Rectal smooth muscle tissue (tissue), 1 donor: ENCODE measurements at regions not wholly inside any gene's neighbourhood (a gene's known extent, or its start where the extent isn't known, plus 50 kb on each side); places are given as distances from the start of the nearest gene placed in this dataset.
A peak's percentile ranks its signal among the peaks of the same experiment; 100 is the strongest.

Source experiments
- H3K27ac ChIP-seq: one replicate; pipeline ENCODE4 v1.7.0; 2013; ENCODE audit warnings: low read depth, low read length, inconsistent platforms
- H3K27me3 ChIP-seq: one replicate; pipeline ENCODE4 v1.7.0; 2013; ENCODE audit warnings: low read length; ENCODE audit not compliant: control insufficient read depth, insufficient read depth
- H3K36me3 ChIP-seq: one replicate; pipeline ENCODE4 v1.7.0; 2013; ENCODE audit warnings: low read length; ENCODE audit not compliant: control insufficient read depth, insufficient read depth
- H3K4me1 ChIP-seq: one replicate; pipeline ENCODE4 v1.7.0; 2013; ENCODE audit warnings: low read length; ENCODE audit not compliant: control insufficient read depth, insufficient read depth
- H3K4me3 ChIP-seq: one replicate; pipeline ENCODE4 v1.7.0; 2013; ENCODE audit warnings: low read length
- H3K9ac ChIP-seq: one replicate; pipeline ENCODE4 v1.7.0; 2013; ENCODE audit warnings: low read length

DNA sequence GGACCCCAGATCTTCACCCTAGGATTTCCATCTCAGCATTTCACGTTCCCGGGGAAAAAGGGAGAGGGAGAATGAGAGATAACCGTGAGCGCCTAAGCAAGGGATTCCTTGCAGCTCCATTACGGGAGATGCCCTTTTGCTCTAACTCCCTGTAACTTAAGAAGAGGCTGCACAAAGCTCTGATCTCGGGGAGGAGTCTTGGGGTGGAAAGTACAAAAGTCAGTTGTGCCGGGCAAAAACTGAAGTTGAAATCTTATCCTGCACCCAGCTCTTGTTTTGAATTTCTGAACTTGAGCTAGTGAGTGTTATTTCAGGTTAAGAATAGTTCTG is 256.4 kb upstream of the SOX21 start:
- Histone ChIP-seq H3K27ac (no peak overlapping the region), H3K9ac (no peak overlapping the region), H3K4me3 (no peak overlapping the region), H3K27me3 (peaks cover 5% of the 10 kb centered on the region), H3K36me3 (no peaks in the 10 kb centered on the region), H3K4me1 (no peaks in the 10 kb centered on the region)

DNA sequence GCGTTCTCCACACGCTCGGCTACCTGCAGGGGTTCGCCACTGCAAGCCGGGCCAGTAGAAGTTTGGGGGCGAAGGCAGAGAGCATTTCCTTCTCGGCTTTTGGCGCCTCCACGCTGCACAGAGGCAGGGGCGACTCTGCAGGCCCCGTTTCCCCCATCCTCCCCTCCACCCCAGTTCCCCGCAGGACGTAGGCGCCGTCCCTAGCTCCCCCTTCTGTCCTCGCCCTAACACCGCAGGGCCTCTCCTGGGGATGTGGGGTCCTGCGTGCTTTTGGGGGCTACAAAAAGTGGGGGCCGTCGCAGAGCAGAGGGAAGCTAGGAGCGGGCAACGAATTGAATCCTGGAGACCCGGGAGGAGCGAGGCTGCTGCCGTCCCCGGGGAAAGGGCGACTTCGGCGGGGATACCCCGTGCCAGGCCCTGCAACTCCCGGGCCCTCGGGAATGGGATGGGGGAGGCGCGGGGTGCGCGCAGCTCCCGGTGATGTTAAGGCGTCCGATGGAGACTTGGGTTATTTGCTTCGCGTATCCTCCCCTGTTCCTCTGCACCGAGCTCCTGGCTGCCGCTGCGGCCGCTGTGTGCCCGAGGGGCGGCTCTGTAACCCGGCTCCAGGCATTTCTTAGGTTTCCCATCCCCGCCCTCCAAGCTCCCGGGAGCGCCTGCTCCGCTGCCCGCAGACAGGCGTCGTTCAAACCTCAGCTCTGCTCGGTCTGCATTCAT is 255.9 kb upstream of the SOX21 start:
- Histone ChIP-seq H3K4me1 (no peaks in the 10 kb centered on the region), H3K9ac (no peak overlapping the region), H3K4me3 (peak overlapping the region; percentile 15), H3K36me3 (no peaks in the 10 kb centered on the region), H3K27ac (no peak overlapping the region), H3K27me3 (peaks cover 5% of the 10 kb centered on the region)

DNA sequence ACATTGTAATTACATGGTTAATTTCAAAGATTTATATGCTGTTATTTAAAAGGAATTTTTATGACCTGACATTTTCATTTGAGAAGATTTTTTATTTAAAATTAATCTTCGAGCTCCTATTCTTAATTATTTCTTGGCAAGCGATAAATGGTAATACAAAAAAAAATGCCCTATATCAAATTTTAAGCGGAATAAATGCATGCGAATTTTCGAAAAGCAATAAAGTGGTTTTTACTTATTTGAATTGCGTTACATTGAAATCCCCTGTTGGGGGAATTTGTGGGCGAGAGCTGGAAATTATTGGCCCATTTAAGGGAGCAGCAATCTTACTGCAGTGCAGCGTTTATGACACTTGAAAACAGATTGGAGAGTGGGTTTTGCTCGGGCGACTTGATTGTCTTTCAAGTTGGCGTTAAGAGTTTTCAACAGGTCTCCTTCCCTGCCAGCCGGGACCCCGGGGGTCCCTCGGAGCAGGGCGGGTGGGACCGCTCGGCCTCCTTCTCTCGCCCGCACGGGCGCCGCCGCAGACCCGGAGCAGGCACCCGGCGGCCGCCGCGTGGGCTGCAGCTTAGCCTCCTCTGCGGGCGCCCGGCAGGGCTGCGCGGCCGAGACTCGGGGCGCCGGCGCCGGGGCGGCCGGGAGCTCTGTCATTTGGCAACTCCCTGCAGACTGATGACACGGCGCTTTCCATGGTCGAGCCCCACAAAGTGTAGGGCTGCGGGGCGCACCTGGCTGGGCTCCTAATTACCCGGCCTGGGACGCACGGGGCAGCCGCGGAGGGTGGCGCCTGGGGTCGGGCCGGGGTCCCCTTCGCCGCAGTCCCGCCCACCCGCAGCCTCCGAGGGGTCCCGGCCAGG is 255.1 kb upstream of the SOX21 start:
- no peaks in the 10 kb centered on the region for H3K4me1 ChIP-seq
- H3K27ac ChIP-seq = no peak overlapping the region
- H3K36me3 ChIP-seq = no peaks in the 10 kb centered on the region
- peak overlapping the region; percentile 7 for H3K4me3 ChIP-seq
- no peak overlapping the region for H3K9ac ChIP-seq
- peaks cover 5% of the 10 kb centered on the region for H3K27me3 ChIP-seq

DNA sequence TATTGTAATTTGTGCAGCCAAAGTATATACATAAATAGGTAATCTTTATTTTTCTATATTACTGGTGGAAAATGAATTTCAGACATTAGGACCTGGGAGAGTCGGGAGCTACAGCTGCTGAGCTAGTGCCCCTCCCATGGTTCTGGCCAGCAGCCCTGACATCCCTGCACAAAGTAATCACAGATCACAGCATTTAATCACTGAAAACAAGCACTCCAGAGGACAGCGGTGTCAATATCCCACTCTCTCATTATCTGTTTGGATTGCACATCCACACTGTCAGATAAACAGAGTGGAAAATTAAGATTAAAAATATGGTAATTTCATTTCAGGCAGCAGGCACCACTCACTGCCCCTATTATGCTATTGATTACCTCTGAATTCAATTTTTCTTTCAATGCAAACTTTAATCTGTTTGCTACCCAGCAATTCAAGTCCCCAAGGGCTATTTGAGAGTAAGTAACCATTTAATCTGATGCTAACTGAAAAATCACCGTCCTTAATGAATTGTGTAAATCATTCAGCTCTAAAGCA is 254.1 kb upstream of the SOX21 start:
- Histone ChIP-seq H3K4me1 (no peaks in the 10 kb centered on the region), H3K27me3 (peaks cover 5% of the 10 kb centered on the region), H3K27ac (no peak overlapping the region), H3K36me3 (no peaks in the 10 kb centered on the region), H3K4me3 (no peak overlapping the region), H3K9ac (no peak overlapping the region)

DNA sequence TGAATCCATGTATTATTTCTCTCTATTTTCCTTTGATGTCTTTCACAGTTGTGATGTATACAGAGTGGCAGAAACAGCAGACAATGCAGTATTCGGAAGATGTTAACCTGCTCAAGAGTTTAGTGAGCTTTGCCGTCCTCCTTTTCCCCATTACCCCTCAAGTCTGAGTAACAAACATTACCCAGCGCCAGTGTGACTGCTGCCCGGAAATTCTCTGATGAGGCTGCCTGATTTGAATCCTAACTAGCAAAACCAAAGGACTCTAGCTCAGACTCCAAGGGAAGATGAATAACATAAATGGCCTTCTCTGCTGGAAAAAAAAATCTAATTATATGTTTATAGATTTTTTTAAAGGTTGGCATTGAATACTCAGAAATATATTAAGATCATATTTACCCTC is 247.3 kb upstream of the SOX21 start:
- H3K27ac ChIP-seq = no peak overlapping the region
- H3K4me3 ChIP-seq = no peak overlapping the region

DNA sequence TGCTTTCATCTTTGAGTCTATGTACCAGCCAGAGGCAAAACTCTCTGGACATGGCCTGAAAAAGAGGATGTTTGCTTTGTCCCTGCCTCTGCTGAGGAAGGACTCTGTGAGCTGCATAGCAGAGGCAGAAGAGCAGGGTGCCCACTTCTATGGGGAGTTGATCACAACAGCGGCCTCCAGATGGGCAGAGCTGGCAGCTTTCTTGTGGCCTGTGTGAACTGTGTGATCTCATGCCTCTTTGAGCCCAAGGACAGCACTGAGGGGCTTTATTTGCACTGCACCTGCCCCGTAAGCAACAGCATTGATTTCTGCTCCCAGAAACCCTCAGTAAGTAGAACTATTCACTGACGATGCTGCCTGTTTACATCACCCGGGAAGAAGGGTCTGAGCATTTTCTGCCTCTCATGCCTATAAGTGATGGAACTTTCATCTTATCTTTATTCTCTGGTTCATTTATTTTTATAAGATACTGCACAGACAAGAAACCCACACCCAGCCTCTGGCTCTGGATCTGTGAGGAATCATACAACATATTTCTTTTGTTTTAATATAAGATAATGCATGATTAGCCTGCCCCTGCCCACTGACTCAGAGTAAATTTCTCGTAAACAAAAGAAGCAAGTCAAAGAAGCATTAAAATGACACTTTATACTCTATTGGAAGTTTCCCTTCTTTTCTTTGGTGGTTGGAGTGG is 244.2 kb upstream of the SOX21 start:
- H3K9ac ChIP-seq = no peak overlapping the region
- H3K27me3 ChIP-seq = no peaks in the 10 kb centered on the region
- H3K4me3 ChIP-seq = no peak overlapping the region
- no peaks in the 10 kb centered on the region for H3K36me3 ChIP-seq
- no peak overlapping the region for H3K27ac ChIP-seq
- no peaks in the 10 kb centered on the region for H3K4me1 ChIP-seq

More for the DNA sequence above, 247.3 kb upstream of the SOX21 start:
- Histone ChIP-seq H3K4me1 (no peaks in the 10 kb centered on the region), H3K9ac (no peak overlapping the region), H3K27me3 (no peaks in the 10 kb centered on the region), H3K36me3 (no peaks in the 10 kb centered on the region)

DNA sequence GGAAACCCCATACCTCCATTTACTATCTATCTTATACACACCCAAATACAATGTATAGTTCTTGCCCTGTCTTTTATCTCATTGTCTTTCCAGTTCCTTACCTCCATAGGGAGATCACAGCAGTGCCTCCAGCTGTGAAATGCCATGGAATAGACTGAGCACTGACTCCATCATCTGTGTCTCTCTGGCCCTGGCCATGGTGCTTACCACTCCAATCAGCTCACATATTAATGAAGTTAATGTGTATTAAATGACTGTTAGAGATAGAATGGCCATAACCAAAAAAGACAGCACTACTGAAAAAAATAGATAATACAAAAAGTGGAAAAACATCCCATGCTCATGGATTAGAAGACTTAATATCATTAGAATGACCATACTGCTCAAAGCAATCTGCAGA is 240.4 kb upstream of the SOX21 start:
- no peak overlapping the region for H3K9ac ChIP-seq
- no peak overlapping the region for H3K4me3 ChIP-seq
- H3K4me1 ChIP-seq = no peaks in the 10 kb centered on the region
- H3K36me3 ChIP-seq = no peaks in the 10 kb centered on the region
- no peak overlapping the region for H3K27ac ChIP-seq
- no peaks in the 10 kb centered on the region for H3K27me3 ChIP-seq

DNA sequence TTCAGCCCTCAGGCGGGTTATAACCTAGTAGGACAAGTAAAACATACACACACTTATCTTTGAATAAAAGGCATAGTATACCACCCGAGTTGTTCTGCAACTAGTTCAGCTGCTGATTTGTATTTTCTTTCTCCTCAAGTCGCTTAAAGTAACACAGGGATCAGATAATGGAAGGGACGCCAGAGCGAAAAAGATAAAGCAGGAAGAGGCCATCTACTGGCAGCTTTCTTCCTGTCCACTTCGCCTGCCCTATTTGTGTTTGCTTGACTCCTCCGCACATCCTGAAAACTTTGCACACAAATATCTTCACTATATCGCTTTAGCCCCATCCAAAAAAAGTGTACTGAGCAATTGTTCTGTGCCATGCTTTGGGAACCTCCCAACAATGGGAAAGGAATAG is 238.0 kb upstream of the SOX21 start:
- no peaks in the 10 kb centered on the region for H3K36me3 ChIP-seq
- no peak overlapping the region for H3K9ac ChIP-seq
- no peak overlapping the region for H3K4me3 ChIP-seq
- no peaks in the 10 kb centered on the region for H3K27me3 ChIP-seq
- H3K27ac ChIP-seq = no peak overlapping the region
- no peaks in the 10 kb centered on the region for H3K4me1 ChIP-seq

DNA sequence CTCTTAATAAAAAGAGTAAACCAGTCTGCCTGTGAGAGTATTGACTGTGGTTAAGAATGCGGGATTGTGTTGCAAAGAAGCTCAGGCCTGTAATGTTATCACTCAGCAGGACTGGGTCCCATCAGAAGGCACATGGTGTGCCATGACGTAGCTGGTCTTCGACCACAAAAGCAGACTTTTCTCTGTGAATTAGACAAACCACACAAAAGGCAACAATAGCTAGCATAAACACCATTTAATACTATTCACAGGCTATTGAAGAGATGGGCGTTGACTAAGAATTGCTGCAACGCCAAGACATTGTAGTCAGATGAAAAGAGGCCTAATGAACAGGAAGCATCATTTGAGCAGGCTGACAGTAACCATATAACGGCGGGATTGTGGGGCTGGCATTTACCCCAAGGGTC is 235.6 kb upstream of the SOX21 start:
- Histone ChIP-seq H3K27me3 (no peaks in the 10 kb centered on the region), H3K27ac (no peak overlapping the region), H3K4me1 (no peaks in the 10 kb centered on the region), H3K36me3 (no peaks in the 10 kb centered on the region), H3K9ac (no peak overlapping the region), H3K4me3 (no peak overlapping the region)

DNA sequence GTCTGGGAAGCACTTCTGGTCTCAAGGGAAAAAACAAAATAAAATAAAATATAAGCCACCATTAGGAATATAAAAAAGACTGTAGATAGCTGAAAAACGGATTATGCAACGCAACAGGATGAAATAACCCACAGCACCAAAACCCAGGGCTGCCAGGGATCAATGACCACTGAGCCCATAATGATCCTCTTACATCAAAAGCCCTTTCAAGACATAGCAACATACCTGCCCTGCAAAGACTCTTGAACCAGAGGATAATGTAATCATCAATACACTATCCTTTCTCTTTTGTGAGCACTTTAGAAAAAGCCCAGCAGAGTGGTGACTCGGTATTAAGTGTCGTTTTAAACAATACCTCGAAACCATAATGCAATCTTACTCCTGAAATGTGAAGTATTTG is 235.0 kb upstream of the SOX21 start:
- no peaks in the 10 kb centered on the region for H3K36me3 ChIP-seq
- no peaks in the 10 kb centered on the region for H3K4me1 ChIP-seq
- no peak overlapping the region for H3K9ac ChIP-seq
- no peaks in the 10 kb centered on the region for H3K27me3 ChIP-seq
- no peak overlapping the region for H3K4me3 ChIP-seq
- H3K27ac ChIP-seq = no peak overlapping the region

DNA sequence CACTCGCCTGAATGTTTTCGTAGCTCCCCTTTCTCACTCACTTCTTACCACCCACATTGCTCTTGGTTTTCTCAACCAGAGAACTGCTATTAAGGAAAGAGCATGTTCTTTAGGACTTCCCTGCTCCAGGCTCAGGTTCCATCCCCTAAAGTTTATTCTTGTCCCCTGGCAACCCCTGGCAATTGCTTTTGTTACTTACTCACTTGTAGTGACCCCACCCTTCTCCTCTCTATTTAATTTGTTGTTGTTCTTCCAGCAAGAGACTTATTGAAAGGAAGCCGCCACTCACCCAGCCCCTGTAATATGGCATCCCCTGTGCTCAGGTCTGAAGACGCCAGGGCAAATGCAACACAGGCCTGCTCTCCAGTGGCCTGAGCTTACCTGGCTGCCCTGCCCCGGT is 233.7 kb upstream of the SOX21 start:
- no peaks in the 10 kb centered on the region for H3K27me3 ChIP-seq
- H3K27ac ChIP-seq = no peak overlapping the region
- no peak overlapping the region for H3K4me3 ChIP-seq
- H3K4me1 ChIP-seq = no peaks in the 10 kb centered on the region
- no peaks in the 10 kb centered on the region for H3K36me3 ChIP-seq
- no peak overlapping the region for H3K9ac ChIP-seq

DNA sequence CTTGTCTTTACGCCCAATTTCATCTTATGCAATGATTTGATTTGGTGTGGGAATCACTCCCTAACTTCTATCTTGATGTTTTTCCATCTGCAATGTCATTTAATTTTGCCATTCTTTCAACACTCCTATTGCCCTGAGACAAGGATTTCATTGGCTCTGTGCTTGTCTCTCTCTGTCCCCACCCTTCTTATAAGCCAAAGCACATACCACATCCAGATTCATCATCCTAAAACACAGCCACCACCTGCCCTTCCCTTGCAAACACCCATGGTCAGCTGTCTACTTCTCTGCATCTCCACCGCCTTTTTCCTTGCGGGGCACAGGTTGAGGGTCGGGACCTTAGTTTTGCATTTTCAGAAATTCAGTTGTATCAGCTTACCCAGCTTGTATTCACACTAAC is 225.8 kb upstream of the SOX21 start:
- Histone ChIP-seq H3K4me3 (no peak overlapping the region), H3K27me3 (no peaks in the 10 kb centered on the region), H3K9ac (no peak overlapping the region), H3K36me3 (no peaks in the 10 kb centered on the region), H3K27ac (no peak overlapping the region), H3K4me1 (no peaks in the 10 kb centered on the region)
